ENCODE measurements at regions not wholly inside any gene's neighbourhood (a gene's known extent, or its start where the extent isn't known, plus 50 kb on each side); places are given as distances from the start of the nearest gene placed in this dataset.

- TF ChIP-seq EZH2 (IDR thresholded peaks at IDR 0.05): no peak
- TF ChIP-seq, protein P1, sequence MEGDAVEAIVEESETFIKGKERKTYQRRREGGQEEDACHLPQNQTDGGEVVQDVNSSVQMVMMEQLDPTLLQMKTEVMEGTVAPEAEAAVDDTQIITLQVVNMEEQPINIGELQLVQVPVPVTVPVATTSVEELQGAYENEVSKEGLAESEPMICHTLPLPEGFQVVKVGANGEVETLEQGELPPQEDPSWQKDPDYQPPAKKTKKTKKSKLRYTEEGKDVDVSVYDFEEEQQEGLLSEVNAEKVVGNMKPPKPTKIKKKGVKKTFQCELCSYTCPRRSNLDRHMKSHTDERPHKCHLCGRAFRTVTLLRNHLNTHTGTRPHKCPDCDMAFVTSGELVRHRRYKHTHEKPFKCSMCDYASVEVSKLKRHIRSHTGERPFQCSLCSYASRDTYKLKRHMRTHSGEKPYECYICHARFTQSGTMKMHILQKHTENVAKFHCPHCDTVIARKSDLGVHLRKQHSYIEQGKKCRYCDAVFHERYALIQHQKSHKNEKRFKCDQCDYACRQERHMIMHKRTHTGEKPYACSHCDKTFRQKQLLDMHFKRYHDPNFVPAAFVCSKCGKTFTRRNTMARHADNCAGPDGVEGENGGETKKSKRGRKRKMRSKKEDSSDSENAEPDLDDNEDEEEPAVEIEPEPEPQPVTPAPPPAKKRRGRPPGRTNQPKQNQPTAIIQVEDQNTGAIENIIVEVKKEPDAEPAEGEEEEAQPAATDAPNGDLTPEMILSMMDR (IDR thresholded peaks at IDR 0.05): no peak
Observed at GRCh38 chr6:97702248-97702647, 419.2 kb upstream of the MMS22L start.

Measured in neural progenitor cell (in vitro differentiated cells).